IMR-90 (cell line): ENCODE measurements at regions not wholly inside any gene's neighbourhood (a gene's known extent, or its start where the extent isn't known, plus 50 kb on each side); places are given as distances from the start of the nearest gene placed in this dataset.

Source experiments
- ATAC-seq: fragments of 200-7000 bp; cut with Tn5 transposase; 2 replicates; pipeline ENCODE4 v1.9.1; 2020; ENCODE audit warnings: low read depth, mild to moderate bottlenecking, moderate library complexity
- BruUV-seq: library from RNA; stranded (reverse); fragments of 400-500 nt; replicated peaks from 2 replicates; lab custom pipeline; 2021; lab: Mats Ljungman, UMichigan
- CTCF ChIA-PET: fragments of 300-600 bp; formaldehyde crosslinking; extraction: SDS; loops from one replicate; lab custom pipeline; 2021; ENCODE audit warnings: antibody characterized with exemption; lab: Yijun Ruan, JAX
- POLR2A ChIA-PET: fragments of 300-600 bp; sonication (Branson Sonifier 250); formaldehyde crosslinking; loops from one replicate; lab custom pipeline; 2022; ENCODE audit warnings: antibody characterized with exemption; ENCODE audit not compliant: unreplicated experiment; lab: Charles Lee
- DNase-seq: peaks from one replicate; pipeline ENCODE4 v3.0.0; 2013
- H2AFZ ChIP-seq: replicated peaks from 2 replicates; pipeline ENCODE3; 2013; ENCODE audit warnings: low read length, mild to moderate bottlenecking; ENCODE audit not compliant: poor library complexity
- H2AK5ac ChIP-seq: 2 replicates; pipeline ENCODE4 v1.6.1; 2013; ENCODE audit warnings: low read depth, low read length, inconsistent platforms
- H2AK9ac ChIP-seq: replicated peaks from 2 replicates; pipeline ENCODE3; 2013; ENCODE audit warnings: mild to moderate bottlenecking, low read depth, low read length, moderate library complexity; ENCODE audit not compliant: poor library complexity
- H2BK120ac ChIP-seq: 2 replicates; pipeline ENCODE4 v1.6.1; 2013; ENCODE audit warnings: low read depth, low read length, inconsistent platforms
- H2BK15ac ChIP-seq: 3 replicates; pipeline ENCODE4 v1.6.1; 2013; ENCODE audit warnings: low read depth, low read length, inconsistent platforms
- H2BK20ac ChIP-seq: 2 replicates; pipeline ENCODE4 v1.6.1; 2013; ENCODE audit warnings: low read depth, mild to moderate bottlenecking, inconsistent platforms, low read length, moderate library complexity
- H2BK5ac ChIP-seq: 2 replicates; pipeline ENCODE4 v1.6.1; 2013; ENCODE audit warnings: mild to moderate bottlenecking, low read depth, low read length, inconsistent platforms; ENCODE audit not compliant: poor library complexity, severe bottlenecking
- H3K14ac ChIP-seq: replicated peaks from 2 replicates; pipeline ENCODE4 v1.6.1; 2013; ENCODE audit warnings: low read depth, low read length, inconsistent platforms
- H3K18ac ChIP-seq: 2 replicates; pipeline ENCODE4 v1.6.1; 2013; ENCODE audit warnings: low read depth, low read length, control low read depth
- H3K23ac ChIP-seq: 2 replicates; pipeline ENCODE4 v1.6.1; 2013; ENCODE audit warnings: low read depth, low read length, inconsistent platforms
- H3K27ac ChIP-seq: 2 replicates; pipeline ENCODE4 v1.5.1; 2013; ENCODE audit warnings: mild to moderate bottlenecking, control low read depth, low read length; ENCODE audit not compliant: insufficient read depth
- H3K27me3 ChIP-seq: 2 replicates; pipeline ENCODE4 v1.6.1; 2013; ENCODE audit warnings: low read length; ENCODE audit not compliant: control insufficient read depth, insufficient read depth
- H3K36me3 ChIP-seq: 2 replicates; pipeline ENCODE4 v1.6.1; 2013; ENCODE audit warnings: low read length, mixed read lengths; ENCODE audit not compliant: control insufficient read depth, insufficient read depth
- H3K4ac ChIP-seq: 2 replicates; pipeline ENCODE4 v1.6.1; 2013; ENCODE audit warnings: low read depth, low read length, inconsistent platforms
- H3K4me1 ChIP-seq: 2 replicates; pipeline ENCODE4 v1.6.1; 2013; ENCODE audit warnings: low read length, mixed read lengths; ENCODE audit not compliant: control insufficient read depth, insufficient read depth
- H3K4me2 ChIP-seq: 2 replicates; pipeline ENCODE4 v1.6.1; 2013; ENCODE audit warnings: low read depth, mild to moderate bottlenecking, control low read depth, low read length, moderate library complexity
- H3K4me3 ChIP-seq: 2 replicates; pipeline ENCODE4 v1.5.1; 2013; ENCODE audit warnings: low read depth, mild to moderate bottlenecking, control low read depth, low read length, moderate library complexity; ENCODE audit not compliant: insufficient read depth
- H3K56ac ChIP-seq: 2 replicates; pipeline ENCODE4 v1.6.1; 2013; ENCODE audit warnings: low read length, inconsistent platforms; ENCODE audit not compliant: insufficient read depth; ENCODE audit errors: extremely low read depth
- H3K79me1 ChIP-seq, 2 experiments: 2 replicates each; pipeline ENCODE4 v1.6.1; 2013; ENCODE audit warnings: low read length in 2 of 2, inconsistent platforms in 1 of 2, low read depth in 1 of 2
- H3K9ac ChIP-seq: 2 replicates; pipeline ENCODE4 v1.6.1; 2013; ENCODE audit warnings: low read depth, low read length, control low read depth
- H3K9me1 ChIP-seq: 2 replicates; pipeline ENCODE4 v1.6.1; 2013; ENCODE audit warnings: low read length, inconsistent platforms; ENCODE audit not compliant: insufficient read depth
- H3K9me3 ChIP-seq: 2 replicates; pipeline ENCODE4 v1.6.1; 2013; ENCODE audit warnings: low read length; ENCODE audit not compliant: control insufficient read depth, insufficient read depth
- H4K20me1 ChIP-seq: 2 replicates; pipeline ENCODE4 v1.6.1; 2013; ENCODE audit warnings: low read length, inconsistent platforms; ENCODE audit not compliant: insufficient read depth
- H4K5ac ChIP-seq: 2 replicates; pipeline ENCODE4 v1.6.1; 2013; ENCODE audit warnings: mild to moderate bottlenecking, low read depth, low read length, control low read depth
- H4K8ac ChIP-seq, 2 experiments: 2 replicates each; pipeline ENCODE4 v1.6.1; 2013; ENCODE audit warnings: low read depth in 2 of 2, low read length in 2 of 2, control low read depth in 1 of 2, inconsistent platforms in 1 of 2
- H4K91ac ChIP-seq: 2 replicates; pipeline ENCODE4 v1.6.1; 2013; ENCODE audit warnings: low read depth, low read length, inconsistent platforms; ENCODE audit not compliant: insufficient read depth
- BHLHE40 ChIP-seq: fragments of 150-350 bp; IDR thresholded peaks from 2 replicates; pipeline ENCODE4 v1.6.1; 2016; ENCODE audit warnings: mild to moderate bottlenecking, low read depth, low read length
- CEBPB ChIP-seq: IDR thresholded peaks from 2 replicates; pipeline ENCODE4 v1.6.1; 2012; ENCODE audit warnings: low read depth, low read length, improper control_type of control experiment
- CHD1 ChIP-seq: IDR thresholded peaks from 2 replicates; pipeline ENCODE4 v1.6.1; 2012; ENCODE audit warnings: low read depth, low read length, improper control_type of control experiment
- ELK1 ChIP-seq: fragments of 150-350 bp; IDR thresholded peaks from 2 replicates; pipeline ENCODE4 v1.6.1; 2016; ENCODE audit warnings: low read depth, mild to moderate bottlenecking, low read length, moderate library complexity, borderline replicate concordance
- FOS ChIP-seq: fragments of 150-350 bp; IDR thresholded peaks from 2 replicates; pipeline ENCODE4 v1.6.1; 2016; ENCODE audit warnings: low read depth, low read length
- MAFK ChIP-seq: IDR thresholded peaks from 2 replicates; pipeline ENCODE4 v1.6.1; 2012; ENCODE audit warnings: low read depth, low read length, improper control_type of control experiment
- MAZ ChIP-seq: IDR thresholded peaks from 2 replicates; pipeline ENCODE4 v1.6.1; 2012; ENCODE audit warnings: low read depth, mild to moderate bottlenecking, low read length, improper control_type of control experiment, moderate library complexity, borderline replicate concordance
- MXI1 ChIP-seq: IDR thresholded peaks from 2 replicates; pipeline ENCODE4 v1.6.1; 2012; ENCODE audit warnings: low read depth, mild to moderate bottlenecking, low read length, moderate library complexity, borderline replicate concordance
- NFE2L2 ChIP-seq: fragments of 150-350 bp; IDR thresholded peaks from 2 replicates; pipeline ENCODE4 v1.6.1; 2016; ENCODE audit warnings: low read depth, mild to moderate bottlenecking, low read length
- POLR2A ChIP-seq: IDR thresholded peaks from 2 replicates; pipeline ENCODE4 v1.6.1; 2012; ENCODE audit warnings: mild to moderate bottlenecking, low read depth, low read length
- RAD21 ChIP-seq: IDR thresholded peaks from 2 replicates; pipeline ENCODE4 v1.6.1; 2012; ENCODE audit warnings: low read length, improper control_type of control experiment
- RFX5 ChIP-seq: IDR thresholded peaks from 2 replicates; pipeline ENCODE4 v1.8.0; 2012; ENCODE audit warnings: low read depth, mild to moderate bottlenecking, low read length, moderate library complexity
- WGBS, 2 experiments: methylation state at CpG; one replicate each; pipeline versions ENCODE4 v1.1.5 to v1.1.7; 2013; ENCODE audit warnings: missing lambda C conversion rate in 2 of 2; ENCODE audit not compliant: insufficient read length in 1 of 2; ENCODE audit errors: extremely low coverage in 2 of 2; 5-methylcytosine and 5-hydroxymethylcytosine counted together
- dilution Hi-C: fragments of 300-500 bp; cut with HindIII; formaldehyde crosslinking; loops from one replicate; pipeline ENCODE4 v1.14.3; 2018; ENCODE audit warnings: low sequenced_read_pairs; ENCODE audit not compliant: unreplicated experiment
- in situ Hi-C: fragments of 300-500 bp; cut with MboI; formaldehyde crosslinking; loops from 3 replicates; pipeline ENCODE4 v1.14.3; 2019; ENCODE audit warnings: low sequenced_read_pairs, inconsistent platforms, mixed read lengths
- intact Hi-C: fragments of 100-400 bp; cut with micrococcal nuclease; formaldehyde crosslinking; loops from 2 replicates; pipeline ENCODE4 v1.10.0; 2022
- TF ChIP-seq, protein P1 (sequence below): fragments of 150-350 bp; IDR thresholded peaks from 2 replicates; pipeline ENCODE4 v1.6.1; 2017; ENCODE audit warnings: mild to moderate bottlenecking, antibody characterized with exemption, low read length, low read depth
- TF ChIP-seq, protein P2 (sequence below): conservative IDR thresholded peaks from 2 replicates; pipeline ENCODE4 v1.5.1; 2012; ENCODE audit warnings: mild to moderate bottlenecking, low read depth, low read length, improper control_type of control experiment

DNA sequence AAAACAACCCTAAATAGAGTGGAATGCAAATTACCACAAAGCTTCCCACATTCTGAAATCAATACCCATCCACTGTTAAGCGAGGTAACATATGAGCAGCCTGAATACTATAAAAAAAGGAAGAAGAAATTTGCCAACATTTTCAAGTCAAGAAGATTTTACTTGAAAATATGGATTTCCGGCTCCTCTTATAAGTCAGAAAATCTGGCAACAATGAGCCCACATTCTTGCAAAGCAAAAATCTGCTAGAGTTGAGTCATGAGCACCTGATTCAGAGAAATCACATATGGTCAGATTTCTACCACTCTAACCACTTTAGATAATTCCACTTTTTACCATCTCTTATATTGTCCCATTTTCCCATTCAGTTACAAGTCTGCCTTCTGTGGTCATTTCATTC is 395.7 kb downstream of the DTHD1 start:
- BruUV-seq: no TSS peak
- Histone ChIP-seq H2BK120ac (no peak overlapping the region), H4K91ac (no peak overlapping the region), H3K14ac (no peak overlapping the region), H3K9me1 (no peaks in the 10 kb centered on the region), H3K4me2 (no peak overlapping the region), H2BK20ac (no peak overlapping the region), H2BK5ac (no peak overlapping the region), H4K5ac (no peak overlapping the region), H3K36me3 (no peaks in the 10 kb centered on the region), H3K4me3 (no peak overlapping the region), H2AFZ (no peak overlapping the region), H3K56ac (no peak overlapping the region), H2AK9ac (no peak overlapping the region), H3K27me3 (no peaks in the 10 kb centered on the region), H3K18ac (no peak overlapping the region), H3K4me1 (no peaks in the 10 kb centered on the region), H3K23ac (no peak overlapping the region), H3K9me3 (peaks cover 9% of the 10 kb centered on the region), H3K79me1 (no peaks in the 10 kb centered on the region), H4K20me1 (no peaks in the 10 kb centered on the region), H3K4ac (no peak overlapping the region), H2AK5ac (no peak overlapping the region), H3K9ac (no peak overlapping the region), H3K27ac (no peak overlapping the region), H4K8ac (no peak overlapping the region), H2BK15ac (no peak overlapping the region)
- dilution Hi-C loops: no loop called here
- intact Hi-C loops: no loop called here
- DNase-seq (no peak), ATAC-seq (no peak)
- CTCF ChIA-PET: no interaction called here
- POLR2A ChIA-PET: no interaction called here
- TF ChIP-seq ELK1: no peak
- TF ChIP-seq CEBPB: no peak
- no peak for TF ChIP-seq NFE2L2
- no peak for TF ChIP-seq RAD21
- TF ChIP-seq, protein P1, sequence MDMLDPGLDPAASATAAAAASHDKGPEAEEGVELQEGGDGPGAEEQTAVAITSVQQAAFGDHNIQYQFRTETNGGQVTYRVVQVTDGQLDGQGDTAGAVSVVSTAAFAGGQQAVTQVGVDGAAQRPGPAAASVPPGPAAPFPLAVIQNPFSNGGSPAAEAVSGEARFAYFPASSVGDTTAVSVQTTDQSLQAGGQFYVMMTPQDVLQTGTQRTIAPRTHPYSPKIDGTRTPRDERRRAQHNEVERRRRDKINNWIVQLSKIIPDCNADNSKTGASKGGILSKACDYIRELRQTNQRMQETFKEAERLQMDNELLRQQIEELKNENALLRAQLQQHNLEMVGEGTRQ: no peak
- TF ChIP-seq RFX5: no peak
- TF ChIP-seq FOS: no peak
- TF ChIP-seq BHLHE40: no peak
- TF ChIP-seq MXI1: no peak
- TF ChIP-seq, protein P2, sequence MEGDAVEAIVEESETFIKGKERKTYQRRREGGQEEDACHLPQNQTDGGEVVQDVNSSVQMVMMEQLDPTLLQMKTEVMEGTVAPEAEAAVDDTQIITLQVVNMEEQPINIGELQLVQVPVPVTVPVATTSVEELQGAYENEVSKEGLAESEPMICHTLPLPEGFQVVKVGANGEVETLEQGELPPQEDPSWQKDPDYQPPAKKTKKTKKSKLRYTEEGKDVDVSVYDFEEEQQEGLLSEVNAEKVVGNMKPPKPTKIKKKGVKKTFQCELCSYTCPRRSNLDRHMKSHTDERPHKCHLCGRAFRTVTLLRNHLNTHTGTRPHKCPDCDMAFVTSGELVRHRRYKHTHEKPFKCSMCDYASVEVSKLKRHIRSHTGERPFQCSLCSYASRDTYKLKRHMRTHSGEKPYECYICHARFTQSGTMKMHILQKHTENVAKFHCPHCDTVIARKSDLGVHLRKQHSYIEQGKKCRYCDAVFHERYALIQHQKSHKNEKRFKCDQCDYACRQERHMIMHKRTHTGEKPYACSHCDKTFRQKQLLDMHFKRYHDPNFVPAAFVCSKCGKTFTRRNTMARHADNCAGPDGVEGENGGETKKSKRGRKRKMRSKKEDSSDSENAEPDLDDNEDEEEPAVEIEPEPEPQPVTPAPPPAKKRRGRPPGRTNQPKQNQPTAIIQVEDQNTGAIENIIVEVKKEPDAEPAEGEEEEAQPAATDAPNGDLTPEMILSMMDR: no peak
- no peak for TF ChIP-seq MAZ
- no peak for TF ChIP-seq POLR2A
- TF ChIP-seq MAFK: no peak
- no peak for TF ChIP-seq CHD1
- WGBS, 2 experiments: no CpG with 5 or more reads among the region's 2 CpGs
- in situ Hi-C loops: no loop called here
